ENCODE measurements at regions not wholly inside any gene's neighbourhood (a gene's known extent, or its start where the extent isn't known, plus 50 kb on each side); places are given as distances from the start of the nearest gene placed in this dataset.

GRCh38 chr3:117746066-117746465 is 1036.5 kb downstream of the TUSC7 start:
- no peak for DNase-seq

- DNase-seq = no peak
Measured at GRCh38 chr3:117748131-117748530, 1038.6 kb downstream of the TUSC7 start.

DNA sequence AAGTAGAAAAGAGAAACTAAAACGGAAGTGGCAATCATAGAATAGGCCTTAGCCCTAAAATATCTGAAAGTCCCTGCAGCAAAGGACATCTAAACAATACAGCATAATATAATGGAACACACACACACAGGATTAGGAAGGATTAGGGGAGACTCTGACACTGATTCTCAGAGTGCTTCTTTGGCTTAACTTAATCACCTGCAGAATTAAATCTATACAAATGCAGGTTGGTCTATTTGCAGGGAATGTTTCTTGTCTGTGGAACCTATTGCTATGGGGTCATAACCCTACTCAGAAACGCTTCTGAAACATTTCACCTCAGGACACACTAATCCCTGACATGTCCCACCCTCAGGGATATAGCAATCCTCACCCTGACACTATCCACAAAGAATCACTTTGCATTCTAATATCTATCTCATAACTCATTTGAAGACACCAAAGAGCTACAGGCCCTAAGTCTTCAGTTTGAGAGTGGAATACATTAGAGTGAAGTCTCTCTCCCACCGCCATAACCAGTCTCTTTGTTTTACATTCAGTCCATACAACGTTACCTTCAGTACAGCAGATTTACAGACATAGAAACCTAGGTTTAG is 1041.2 kb downstream of the TUSC7 start:
- DNase-seq = no peak

GRCh38 chr3:117751651-117752050 is 1042.1 kb downstream of the TUSC7 start:
- DNase-seq = no peak

DNA sequence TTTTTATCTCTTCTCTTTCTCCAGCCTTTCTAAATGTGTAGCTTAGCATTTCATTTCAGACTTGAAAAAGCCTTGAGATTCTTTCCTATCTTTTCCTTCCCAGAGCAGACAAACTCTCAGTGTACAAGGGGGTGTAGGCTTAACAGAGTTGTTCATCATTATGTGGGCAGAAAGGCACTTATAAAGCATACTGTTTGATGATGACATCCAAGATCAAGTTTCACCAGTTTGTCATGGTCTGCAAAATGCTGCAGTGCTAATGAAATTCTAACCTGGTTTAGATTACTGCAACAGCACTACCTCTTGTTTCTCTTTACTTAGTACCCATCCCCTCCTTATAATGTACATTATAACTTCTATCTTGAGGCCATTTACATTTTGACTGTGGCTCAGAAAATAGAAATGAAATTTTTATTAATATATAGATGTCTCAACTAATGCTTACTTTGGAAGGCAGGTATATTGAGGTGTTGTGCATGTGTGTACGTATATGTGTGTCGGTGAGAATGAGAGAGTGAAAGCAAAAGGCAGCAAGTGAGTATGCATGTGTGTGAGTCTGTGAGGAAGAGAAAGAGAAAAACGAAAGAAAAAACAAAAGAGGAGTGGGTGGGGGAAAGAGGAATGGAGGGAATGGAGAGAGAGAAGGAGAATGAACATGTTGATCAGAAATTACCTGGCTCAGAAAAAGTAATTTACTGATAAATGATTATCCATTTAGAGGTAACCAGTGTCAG is 1043.6 kb downstream of the TUSC7 start:
- no peak for DNase-seq

- DNase-seq = no peak
Measured at GRCh38 chr3:117754058-117754457, 1044.5 kb downstream of the TUSC7 start.

- no peak for DNase-seq
Measured at GRCh38 chr3:117754841-117755240, 1045.3 kb downstream of the TUSC7 start.

GRCh38 chr3:117756563-117756962 is 1047.0 kb downstream of the TUSC7 start:
- no peak for DNase-seq

DNA sequence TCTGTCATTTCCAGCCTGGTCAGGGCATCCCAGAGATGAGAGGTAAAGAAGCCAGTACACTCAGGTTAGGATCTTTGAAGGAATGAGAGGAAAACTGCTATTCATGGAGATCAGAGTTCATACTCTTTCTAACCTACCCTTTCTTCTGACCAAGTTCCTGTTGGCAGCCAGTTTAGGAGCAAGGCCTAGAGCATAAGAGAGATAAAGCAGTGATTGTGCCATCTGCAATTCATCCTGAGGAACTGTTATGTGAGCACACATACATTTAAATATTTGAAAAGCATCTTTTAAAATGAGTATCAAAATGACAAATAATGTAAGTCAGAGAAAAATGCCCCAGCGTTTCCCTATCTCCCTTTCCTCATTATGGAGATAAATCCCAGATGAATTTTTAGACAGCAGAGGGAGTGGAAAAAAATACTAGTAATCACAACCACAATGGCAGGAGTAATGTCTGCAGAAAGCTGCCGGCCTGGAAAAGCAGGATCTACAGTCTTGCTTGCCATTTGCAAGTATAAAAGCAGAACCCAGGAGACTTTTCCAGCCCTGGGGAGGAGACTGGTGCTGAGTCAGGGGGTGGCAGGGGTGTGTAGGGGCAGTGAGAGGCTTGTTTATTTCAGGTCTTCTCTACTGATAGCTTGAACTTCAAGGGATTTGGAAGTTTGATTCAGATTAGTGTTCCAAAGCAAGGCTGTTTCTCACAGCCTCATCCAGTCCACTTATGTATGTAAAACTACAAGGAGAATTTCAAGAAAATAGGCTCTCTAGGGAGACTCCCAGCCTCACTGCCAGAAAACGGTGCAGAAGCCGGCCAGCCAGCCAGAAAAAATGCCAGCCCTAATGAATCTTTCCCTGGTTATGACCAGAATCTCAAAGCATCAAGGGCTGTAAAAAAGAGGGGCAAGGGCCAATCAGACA is 1052.4 kb downstream of the TUSC7 start:
- no peak for DNase-seq

DNA sequence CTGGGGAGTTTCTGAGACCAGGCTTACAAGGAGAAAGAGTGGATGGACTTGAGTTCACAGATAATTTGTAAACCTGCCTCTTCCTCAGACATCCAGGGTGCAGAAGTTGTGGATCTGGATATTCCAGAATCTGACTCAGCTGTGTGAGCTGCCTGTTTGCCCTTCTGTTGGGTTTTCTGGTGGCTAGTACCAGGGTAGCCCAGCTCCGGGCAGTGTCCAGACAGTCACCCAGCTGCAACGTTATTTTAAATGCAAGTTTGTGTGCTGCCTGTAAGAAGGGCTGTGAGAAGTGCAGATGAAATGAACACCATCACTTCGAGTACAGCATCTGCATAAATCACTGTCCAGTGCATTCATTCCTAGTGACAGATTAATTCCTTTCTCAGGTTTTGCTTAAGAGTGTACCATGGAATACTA is 1053.0 kb downstream of the TUSC7 start:
- no peak for DNase-seq

DNA sequence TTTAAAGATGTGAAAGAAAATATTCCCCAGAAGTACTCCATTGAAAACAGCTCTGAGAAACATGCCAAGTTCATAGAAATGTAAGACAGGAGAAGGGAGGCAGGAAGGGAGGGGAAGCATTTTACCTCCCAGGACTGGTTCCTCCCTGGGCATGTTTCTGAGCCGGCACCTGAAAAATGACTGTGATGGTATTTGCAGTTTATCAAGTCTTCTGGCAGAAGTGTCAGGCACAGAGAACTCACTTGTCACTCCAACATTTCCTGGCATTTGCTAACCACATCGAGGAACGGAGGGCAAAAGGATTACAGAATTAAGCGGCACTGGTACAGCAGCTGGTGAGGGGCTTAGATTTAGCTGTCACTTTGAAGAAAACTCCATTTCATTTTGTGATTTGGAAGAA is 1054.0 kb downstream of the TUSC7 start:
- no peak for DNase-seq

- no peak for DNase-seq
Measured at GRCh38 chr3:117768581-117768980, 1059.0 kb downstream of the TUSC7 start.

GRCh38 chr3:117774130-117774529 is 1064.6 kb downstream of the TUSC7 start:
- no peak for DNase-seq

DNA sequence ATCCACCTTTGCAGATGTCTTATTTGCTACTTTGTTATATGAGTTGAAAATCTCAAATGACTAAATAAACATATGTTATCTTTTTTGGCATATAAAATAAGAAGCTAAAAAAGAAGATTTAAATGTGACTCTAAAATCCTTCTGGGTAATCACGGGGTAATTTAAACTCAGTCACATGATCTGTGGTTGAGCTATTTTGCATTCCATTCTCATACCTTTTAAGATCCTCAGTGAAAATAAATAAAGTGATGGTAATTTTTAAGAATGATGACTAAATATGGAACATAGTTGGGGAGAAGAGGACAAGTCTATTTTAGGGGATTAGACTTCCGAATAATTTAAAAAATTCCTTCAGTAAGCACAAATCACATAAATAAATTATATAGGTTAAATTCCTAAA is 1076.8 kb downstream of the TUSC7 start:
- no peak for DNase-seq

- no peak for DNase-seq
Measured at GRCh38 chr3:117788061-117788460, 1078.5 kb downstream of the TUSC7 start.

GRCh38 chr3:117788506-117788905 is 1078.9 kb downstream of the TUSC7 start:
- DNase-seq = no peak

- DNase-seq = no peak
Measured at GRCh38 chr3:117790235-117790987, 1080.8 kb downstream of the TUSC7 start.

GRCh38 chr3:117793622-117794265 is 1084.2 kb downstream of the TUSC7 start:
- DNase-seq = no peak

- DNase-seq = no peak
Measured at GRCh38 chr3:117798221-117798620, 1088.6 kb downstream of the TUSC7 start.

DNA sequence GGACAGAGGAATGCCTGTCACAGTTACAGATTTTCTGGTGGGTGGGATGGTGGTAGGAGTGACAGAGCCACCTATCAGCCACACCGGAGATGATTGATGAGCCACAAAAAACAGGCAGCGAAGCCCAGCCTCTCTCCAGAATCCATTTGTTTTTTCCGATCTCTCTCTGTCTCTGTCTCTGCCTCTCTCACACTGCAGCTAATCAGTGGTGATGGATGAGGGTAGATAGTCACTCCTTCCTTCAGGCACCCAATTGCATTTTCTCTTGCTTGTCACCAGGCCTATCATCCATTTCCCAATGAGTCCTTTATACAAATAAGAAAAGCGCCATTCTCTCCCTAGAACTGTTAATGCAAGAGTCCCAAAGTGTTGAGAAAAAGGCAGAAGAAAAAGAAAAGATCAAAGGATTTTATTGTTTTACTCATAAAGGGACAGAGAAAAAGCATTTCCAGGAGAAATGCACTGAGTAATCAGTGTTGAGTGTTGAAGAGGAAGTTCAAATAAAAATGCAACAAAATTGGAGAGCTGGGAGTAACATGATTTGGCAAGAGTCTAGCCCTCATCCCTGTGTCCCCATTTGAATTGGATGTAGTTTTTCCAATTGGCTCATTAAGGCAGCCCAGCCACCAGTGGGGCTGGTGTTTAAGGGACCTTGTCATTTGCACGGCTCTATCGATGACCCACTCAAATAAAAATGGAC is 1089.3 kb downstream of the TUSC7 start:
- DNase-seq = no peak

DNA sequence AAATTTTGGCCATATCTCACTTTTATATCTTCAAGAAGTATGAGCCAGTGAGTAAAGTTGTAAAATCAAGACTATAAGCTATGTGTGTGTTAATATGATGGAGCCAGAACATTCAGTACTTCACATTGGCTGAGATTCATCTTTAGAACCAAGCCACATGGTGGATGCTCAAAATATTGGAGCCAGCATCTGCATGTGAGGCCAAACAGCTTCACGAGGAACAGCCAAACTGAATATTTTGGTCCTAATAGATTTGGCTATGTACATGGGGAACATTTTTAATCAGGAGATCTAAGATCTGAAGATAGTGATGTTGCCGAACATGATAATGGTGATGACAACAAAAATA is 1089.8 kb downstream of the TUSC7 start:
- DNase-seq = no peak

DNA sequence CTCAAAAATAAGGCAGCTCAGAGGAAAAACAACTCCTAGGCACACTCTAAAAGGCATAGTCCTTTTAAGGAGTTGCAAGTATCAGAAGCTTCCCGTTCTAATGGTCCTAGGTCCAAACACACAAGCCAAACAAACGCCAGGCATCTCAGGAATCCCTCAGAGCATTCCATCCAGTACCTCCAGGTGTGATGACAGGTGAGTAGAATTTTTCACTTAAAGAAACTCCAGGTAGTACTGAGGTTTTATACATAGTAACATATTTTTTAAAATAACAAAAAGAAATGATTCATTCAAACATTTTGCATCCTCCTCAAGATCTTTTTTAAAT is 1092.3 kb downstream of the TUSC7 start:
- DNase-seq = no peak
